CD4-positive, CD25-positive, alpha-beta regulatory T cell (primary cell): ENCODE measurements at regions not wholly inside any gene's neighbourhood (a gene's known extent, or its start where the extent isn't known, plus 50 kb on each side); places are given as distances from the start of the nearest gene placed in this dataset.
A peak's percentile ranks its signal among the peaks of the same experiment; 100 is the strongest.
"Not testable (repeated sequence)": the region's sequence is repeated elsewhere in the genome, so short reads cannot be mapped to it uniquely, and the experiment has no call there.

Experiments
- ATAC-seq, 2 donors: fragments of 150-1000 bp; cut with Tn5 transposase; one replicate each; pipeline ENCODE4 v1.10.0; 2021; ENCODE audit warnings: low read depth in 2 of 2, moderate number of reproducible peaks in 2 of 2, moderate library complexity in 1 of 2
- DNase-seq, 3 donors: peaks; one replicate each; pipeline versions ENCODE4 v3.0.0 to v3.0.0-alpha.2; 2012 to 2022; ENCODE audit warnings: mixed read lengths in 1 of 3
- H3K27ac ChIP-seq: one replicate; pipeline ENCODE4 v1.7.0; 2013; ENCODE audit warnings: mild to moderate bottlenecking, low read length; ENCODE audit not compliant: insufficient read depth, poor library complexity, severe bottlenecking
- H3K27me3 ChIP-seq: one replicate; pipeline ENCODE4 v1.7.0; 2013; ENCODE audit warnings: low read length; ENCODE audit not compliant: control insufficient read depth, insufficient read depth
- H3K36me3 ChIP-seq: one replicate; pipeline ENCODE4 v1.7.0; 2013; ENCODE audit warnings: mild to moderate bottlenecking, low read length, moderate library complexity; ENCODE audit not compliant: control insufficient read depth, insufficient read depth
- H3K4me1 ChIP-seq: 2 replicates; pipeline ENCODE4 v1.7.0; 2013; ENCODE audit warnings: mild to moderate bottlenecking, low read length; ENCODE audit not compliant: insufficient read depth, control insufficient read depth, poor library complexity, severe bottlenecking
- H3K4me3 ChIP-seq: one replicate; pipeline ENCODE4 v1.7.0; 2013; ENCODE audit warnings: low read depth, mild to moderate bottlenecking, low read length, moderate library complexity
- H3K9me3 ChIP-seq, 2 experiments: 1 replicate in 1 of 2; 2 replicates in 1 of 2; pipeline ENCODE4 v1.7.0; 2013; ENCODE audit warnings: low read length in 2 of 2, mild to moderate bottlenecking in 1 of 2, moderate library complexity in 1 of 2; ENCODE audit not compliant: control insufficient read depth in 2 of 2
- H3K27ac Mint-ChIP-seq, 3 donors: one replicate each; pipeline ENCODE4 v1.8.0; 2020 to 2022; ENCODE audit warnings: mild to moderate bottlenecking in 3 of 3, mixed read lengths in 3 of 3, moderate library complexity in 2 of 3
- H3K27me3 Mint-ChIP-seq: one replicate; pipeline ENCODE4 v1.8.0; 2022; ENCODE audit warnings: mild to moderate bottlenecking, mixed read lengths
- H3K36me3 Mint-ChIP-seq: one replicate; pipeline ENCODE4 v1.8.0; 2020; ENCODE audit warnings: mixed read lengths
- H3K4me1 Mint-ChIP-seq, 4 donors: one replicate each; pipeline ENCODE4 v1.8.0; 2020 to 2022; ENCODE audit warnings: mixed read lengths in 4 of 4, mild to moderate bottlenecking in 1 of 4
- H3K4me3 Mint-ChIP-seq, 4 donors: one replicate each; pipeline ENCODE4 v1.8.0; 2020 to 2022; ENCODE audit warnings: mild to moderate bottlenecking in 4 of 4, mixed read lengths in 4 of 4, moderate library complexity in 3 of 4
- H3K9me3 Mint-ChIP-seq, 7 donors: one replicate each; pipeline ENCODE4 v1.8.0; 2020 to 2022; ENCODE audit warnings: mixed read lengths in 7 of 7, mild to moderate bottlenecking in 3 of 7, moderate library complexity in 2 of 7

DNA sequence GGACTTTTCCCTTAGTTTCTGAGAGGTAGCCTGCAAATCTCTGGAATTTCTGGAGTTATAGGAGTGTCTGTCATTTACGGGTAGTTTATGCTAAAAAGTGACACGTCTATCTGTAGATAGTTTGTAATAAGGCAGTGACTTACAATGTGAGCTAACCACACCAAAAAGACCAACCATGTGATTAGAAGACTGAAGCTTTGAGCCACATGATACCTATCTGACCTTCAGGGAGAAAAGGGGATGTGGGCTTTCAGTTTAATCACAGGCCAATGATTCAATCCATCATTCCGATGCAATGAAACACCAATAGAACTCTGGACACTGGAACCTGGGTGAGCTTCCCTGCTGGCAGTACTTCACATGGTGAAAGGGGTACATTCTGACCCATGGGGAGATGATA, 254.6 kb upstream of the GK2 start:
- H3K4me1 ChIP-seq, result no peaks in the 10 kb centered on the region

GRCh38 chr4:79661196-79661595, 253.2 kb upstream of the GK2 start:
- no peaks in the 10 kb centered on the region for H3K36me3 ChIP-seq
- H3K4me3 Mint-ChIP-seq, result no peak overlapping the region
- no peak overlapping the region for H3K27ac Mint-ChIP-seq
- H3K36me3 Mint-ChIP-seq, result peaks cover 10% of the 10 kb centered on the region
- DNase-seq (no peak), ATAC-seq (no peak)
- no peak overlapping the region for H3K27ac ChIP-seq
- no peaks in the 10 kb centered on the region for H3K27me3 ChIP-seq
- H3K9me3 ChIP-seq, result peaks cover 0 to 4% of the 10 kb centered on the region in 2 experiments
- H3K4me3 ChIP-seq, result no peak overlapping the region
- no peaks in the 10 kb centered on the region for H3K27me3 Mint-ChIP-seq
- H3K4me1 ChIP-seq, result no peaks in the 10 kb centered on the region
- H3K9me3 Mint-ChIP-seq, result peaks cover 0 to 16% (median 8%) of the 10 kb centered on the region in 7 donors
- no peaks in the 10 kb centered on the region for H3K4me1 Mint-ChIP-seq

More for the DNA sequence above, 254.6 kb upstream of the GK2 start:
- Mint-ChIP-seq H3K36me3 (peaks cover 5% of the 10 kb centered on the region), H3K27me3 (no peaks in the 10 kb centered on the region), H3K4me3 (peak overlapping the region in 1 of 4 donors; percentile 65), H3K27ac (no peak overlapping the region), H3K9me3 (peaks cover 2 to 12% (median 5%) of the 10 kb centered on the region in 7 donors), H3K4me1 (no peaks in the 10 kb centered on the region)
- Histone ChIP-seq H3K27me3 (no peaks in the 10 kb centered on the region), H3K27ac (no peak overlapping the region), H3K36me3 (no peaks in the 10 kb centered on the region), H3K4me3 (no peak overlapping the region), H3K9me3 (peaks cover 0 to 1% of the 10 kb centered on the region in 2 experiments)
- DNase-seq (no peak), ATAC-seq (no peak)

GRCh38 chr4:79659308-79659870, 251.4 kb upstream of the GK2 start:
- not testable (repeated sequence) for H3K27me3 Mint-ChIP-seq, ATAC-seq, H3K4me1 Mint-ChIP-seq, H3K4me3 Mint-ChIP-seq, H3K9me3 ChIP-seq, H3K4me1 ChIP-seq, H3K36me3 Mint-ChIP-seq, H3K36me3 ChIP-seq, DNase-seq, H3K27me3 ChIP-seq, H3K4me3 ChIP-seq, H3K27ac ChIP-seq, H3K27ac Mint-ChIP-seq
- H3K9me3 Mint-ChIP-seq, result peaks cover 1 to 16% (median 9%) of the 10 kb centered on the region in 7 donors

DNA sequence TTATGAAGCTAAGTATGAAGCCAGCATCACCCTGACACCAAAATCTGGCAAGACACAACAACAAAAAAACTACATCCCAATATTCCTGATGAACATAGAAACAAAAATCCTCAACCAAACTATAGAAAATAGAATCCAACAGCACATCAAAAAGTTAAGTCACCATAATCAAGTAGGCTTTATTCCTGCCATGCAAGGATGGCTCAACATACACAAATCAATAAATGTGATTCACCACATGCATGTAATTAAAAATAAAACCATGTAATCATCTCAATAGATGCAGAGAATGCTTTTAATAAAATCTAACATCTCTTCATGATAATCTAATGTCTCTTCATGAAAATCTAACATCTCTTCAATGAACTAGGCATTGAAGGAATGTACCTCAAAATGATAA, 249.4 kb upstream of the GK2 start:
- H3K4me3 Mint-ChIP-seq, result no peak overlapping the region
- no peaks in the 10 kb centered on the region for H3K27me3 Mint-ChIP-seq
- no peak overlapping the region for H3K27ac ChIP-seq
- H3K4me3 ChIP-seq, result no peak overlapping the region
- H3K27me3 ChIP-seq, result no peaks in the 10 kb centered on the region
- H3K36me3 ChIP-seq, result no peaks in the 10 kb centered on the region
- DNase-seq, result no peak
- peaks cover 10% of the 10 kb centered on the region for H3K36me3 Mint-ChIP-seq
- H3K9me3 ChIP-seq, result peaks cover 0 to 4% of the 10 kb centered on the region in 2 experiments
- H3K4me1 Mint-ChIP-seq, result no peaks in the 10 kb centered on the region
- no peak overlapping the region for H3K27ac Mint-ChIP-seq
- H3K4me1 ChIP-seq, result no peaks in the 10 kb centered on the region
- no peak for ATAC-seq
- H3K9me3 Mint-ChIP-seq, result peaks cover 1 to 16% (median 9%) of the 10 kb centered on the region in 7 donors

DNA sequence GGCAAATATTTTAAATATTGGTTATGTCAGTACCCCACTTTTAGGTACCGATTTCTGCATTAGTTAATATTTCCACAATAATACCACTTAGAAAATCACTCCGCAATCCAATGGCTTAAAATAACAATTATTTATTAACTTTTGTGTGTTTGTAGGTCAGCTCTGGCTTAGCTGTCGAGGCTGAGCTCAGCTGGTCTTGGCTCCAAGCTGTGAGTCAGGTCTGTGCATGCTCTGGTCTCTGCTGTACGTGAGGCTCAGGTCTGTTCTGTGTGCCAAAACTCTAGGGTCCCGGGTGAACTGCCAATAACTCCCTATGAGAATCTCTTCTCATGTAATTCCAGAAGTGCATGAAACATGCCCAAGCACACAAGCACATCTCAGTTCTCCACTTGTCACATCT, 245.8 kb upstream of the GK2 start:
- Mint-ChIP-seq H3K36me3 (peaks cover 10% of the 10 kb centered on the region), H3K4me1 (peaks cover 0 to 8% (median 2%) of the 10 kb centered on the region in 4 donors), H3K27ac (no peak overlapping the region), H3K27me3 (no peaks in the 10 kb centered on the region), H3K4me3 (no peak overlapping the region), H3K9me3 (peaks cover 1 to 8% (median 4%) of the 10 kb centered on the region in 7 donors)
- no peaks in the 10 kb centered on the region for H3K36me3 ChIP-seq
- peaks cover 0 to 4% of the 10 kb centered on the region in 2 experiments for H3K9me3 ChIP-seq
- H3K27me3 ChIP-seq, result no peaks in the 10 kb centered on the region
- H3K4me1 ChIP-seq, result no peaks in the 10 kb centered on the region
- DNase-seq, result no peak
- H3K4me3 ChIP-seq, result no peak overlapping the region
- no peak overlapping the region for H3K27ac ChIP-seq
- no peak for ATAC-seq

DNA sequence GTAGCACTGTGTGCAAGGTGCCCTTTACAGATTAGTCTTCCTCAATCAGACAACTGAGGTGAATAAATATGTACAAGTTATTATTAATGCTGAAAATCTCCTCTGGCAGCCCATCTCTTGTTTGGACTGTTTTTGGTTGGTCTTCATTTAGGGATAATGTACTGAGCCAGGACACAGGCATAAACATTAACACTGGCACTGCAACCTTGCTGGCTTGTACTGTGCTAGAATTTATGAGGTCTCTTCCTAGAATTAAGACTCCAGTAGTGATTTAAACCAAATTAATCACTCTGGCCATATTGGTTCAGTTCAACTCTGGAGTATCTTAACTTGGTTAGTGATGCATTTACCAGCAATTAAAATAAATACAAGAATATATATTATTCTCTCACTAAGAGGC, 244.7 kb upstream of the GK2 start:
- Mint-ChIP-seq H3K4me3 (no peak overlapping the region), H3K27ac (no peak overlapping the region), H3K4me1 (peaks cover 0 to 8% (median 2%) of the 10 kb centered on the region in 4 donors), H3K9me3 (peaks cover 0 to 9% (median 3%) of the 10 kb centered on the region in 7 donors), H3K36me3 (peaks cover 5% of the 10 kb centered on the region), H3K27me3 (no peaks in the 10 kb centered on the region)
- no peak for ATAC-seq
- Histone ChIP-seq H3K36me3 (no peaks in the 10 kb centered on the region), H3K4me3 (no peak overlapping the region), H3K9me3 (peaks cover 0 to 4% of the 10 kb centered on the region in 2 experiments), H3K27me3 (no peaks in the 10 kb centered on the region), H3K27ac (no peak overlapping the region), H3K4me1 (no peaks in the 10 kb centered on the region)
- DNase-seq, result no peak

DNA sequence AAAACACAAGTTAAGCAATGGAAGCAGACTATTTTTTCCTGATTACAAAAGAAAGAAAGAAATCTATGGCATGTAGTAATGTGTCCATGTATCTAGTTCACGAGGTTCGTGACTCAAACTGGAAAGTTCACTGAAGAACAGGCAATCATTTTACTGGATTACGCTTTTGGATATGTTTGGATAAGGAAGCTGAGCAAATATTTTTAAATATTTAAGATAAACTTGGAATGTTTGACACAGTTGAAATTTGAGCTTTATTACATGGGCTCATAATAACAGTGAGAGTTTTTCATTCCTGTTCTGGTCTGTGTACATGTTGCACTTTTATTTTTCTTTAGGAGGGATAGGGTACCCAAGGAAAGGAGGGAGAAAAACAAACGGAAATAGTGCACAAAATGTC, 244.2 kb upstream of the GK2 start:
- H3K4me3 Mint-ChIP-seq, result no peak overlapping the region
- no peak for ATAC-seq
- no peaks in the 10 kb centered on the region for H3K27me3 Mint-ChIP-seq
- no peaks in the 10 kb centered on the region for H3K36me3 ChIP-seq
- no peak overlapping the region for H3K27ac Mint-ChIP-seq
- H3K9me3 Mint-ChIP-seq, result peaks cover 0 to 9% (median 2%) of the 10 kb centered on the region in 7 donors
- H3K9me3 ChIP-seq, result no peaks in the 10 kb centered on the region
- no peaks in the 10 kb centered on the region for H3K4me1 ChIP-seq
- no peak overlapping the region for H3K4me3 ChIP-seq
- H3K36me3 Mint-ChIP-seq, result peaks cover under 1% of the 10 kb centered on the region
- H3K27ac ChIP-seq, result no peak overlapping the region
- DNase-seq, result no peak
- peaks cover 0 to 8% (median 2%) of the 10 kb centered on the region in 4 donors for H3K4me1 Mint-ChIP-seq
- H3K27me3 ChIP-seq, result no peaks in the 10 kb centered on the region

GRCh38 chr4:79651456-79651855, 243.4 kb upstream of the GK2 start:
- Mint-ChIP-seq H3K4me3 (no peak overlapping the region), H3K9me3 (peaks cover 0 to 8% (median 2%) of the 10 kb centered on the region in 7 donors), H3K36me3 (no peaks in the 10 kb centered on the region), H3K4me1 (peaks cover 0 to 8% (median 2%) of the 10 kb centered on the region in 4 donors), H3K27ac (no peak overlapping the region), H3K27me3 (no peaks in the 10 kb centered on the region)
- H3K36me3 ChIP-seq, result no peaks in the 10 kb centered on the region
- no peaks in the 10 kb centered on the region for H3K27me3 ChIP-seq
- no peaks in the 10 kb centered on the region for H3K9me3 ChIP-seq
- no peak overlapping the region for H3K4me3 ChIP-seq
- DNase-seq (no peak), ATAC-seq (no peak)
- H3K4me1 ChIP-seq, result no peaks in the 10 kb centered on the region
- no peak overlapping the region for H3K27ac ChIP-seq
